Central memory CD4-positive, alpha-beta T cell (primary cell): ENCODE measurements at regions not wholly inside any gene's neighbourhood (a gene's known extent, or its start where the extent isn't known, plus 50 kb on each side); places are given as distances from the start of the nearest gene placed in this dataset.

Experiments
- DNase-seq: peaks from one replicate; pipeline ENCODE4 v3.0.0; 2022

DNA sequence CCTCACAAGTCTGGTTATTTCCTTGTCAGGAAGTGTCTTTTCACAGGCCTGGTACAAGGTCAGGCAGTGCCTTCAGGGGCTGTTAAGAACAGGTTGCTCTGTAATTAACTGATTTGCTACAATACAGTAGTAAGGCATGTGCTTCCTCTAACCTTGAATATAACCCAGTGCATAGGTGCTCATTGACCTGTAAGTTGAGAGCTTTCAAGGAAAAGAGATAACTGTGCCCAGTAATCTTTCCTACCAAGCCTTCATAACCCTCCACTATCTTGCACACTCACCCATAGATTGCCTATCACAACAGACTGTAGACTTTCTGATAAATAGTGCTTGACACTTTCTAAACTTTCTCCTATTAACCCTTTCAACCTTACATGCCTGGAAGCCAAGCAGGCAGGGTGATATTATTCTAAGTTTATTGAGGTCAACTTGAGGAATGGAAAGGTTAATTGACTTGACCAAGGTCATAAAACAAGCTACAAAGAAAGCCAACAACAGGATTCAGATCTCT, 148.1 kb downstream of the PPARGC1A start:
- DNase-seq = no peak

DNA sequence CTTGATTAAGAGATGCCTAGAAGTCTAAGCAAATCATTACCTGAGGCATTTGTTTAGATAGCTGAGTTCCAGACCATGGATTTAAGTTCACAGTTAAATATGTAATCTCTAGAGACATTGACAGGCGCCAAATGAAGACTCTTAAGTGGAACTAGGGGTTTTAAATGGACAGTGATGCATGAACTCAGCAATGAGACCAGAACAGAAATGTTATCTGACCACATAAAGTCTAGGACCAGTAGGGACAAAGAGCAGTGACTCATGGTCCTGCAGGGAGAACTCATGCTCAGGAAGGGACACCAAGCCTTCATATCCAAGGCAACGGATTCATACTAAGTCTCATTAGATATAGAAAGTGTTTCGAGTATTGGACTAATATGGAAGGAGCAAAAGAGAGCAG, 152.3 kb downstream of the PPARGC1A start:
- DNase-seq = no peak

GRCh38 chr4:23736466-23736865, 153.4 kb downstream of the PPARGC1A start:
- no peak for DNase-seq

GRCh38 chr4:23734000-23734399, 155.8 kb downstream of the PPARGC1A start:
- no peak for DNase-seq

GRCh38 chr4:23733476-23733875, 156.4 kb downstream of the PPARGC1A start:
- DNase-seq = no peak

DNA sequence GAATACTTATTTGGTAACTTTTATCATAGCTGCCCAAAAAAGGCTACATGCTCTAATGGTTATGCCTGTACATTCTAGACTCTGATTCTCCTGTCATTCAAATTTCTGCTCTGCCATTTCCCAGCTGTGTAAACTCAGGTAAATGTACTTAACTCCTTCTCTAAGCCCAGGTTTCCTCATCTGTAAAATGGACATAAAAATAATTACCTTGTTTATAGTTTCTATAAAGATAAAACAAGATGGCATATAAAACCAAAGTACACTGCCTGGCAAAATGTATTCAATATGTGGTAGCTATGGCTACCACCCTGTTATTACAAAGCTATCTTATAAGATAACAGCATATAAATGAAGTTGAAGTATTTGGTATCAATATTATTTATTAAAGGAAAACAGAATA, 158.8 kb downstream of the PPARGC1A start:
- no peak for DNase-seq

DNA sequence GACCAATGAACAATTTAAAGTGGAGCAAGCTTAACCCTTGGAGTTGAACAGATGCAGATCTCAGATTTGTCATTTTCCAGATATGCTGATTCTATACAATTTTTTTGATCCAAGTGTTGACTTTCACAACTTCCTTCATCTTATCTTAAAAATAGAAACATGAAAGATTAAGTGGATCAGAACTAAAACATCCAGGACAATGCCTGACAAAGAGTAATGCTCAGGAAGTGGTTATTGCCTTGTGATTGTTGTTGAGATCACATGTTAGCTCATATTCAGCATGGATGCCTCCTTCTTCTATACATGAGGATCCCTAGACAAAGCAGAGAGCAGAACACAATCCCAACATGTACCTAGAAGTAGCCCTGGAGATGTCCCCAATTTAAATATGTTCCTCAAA, 160.9 kb downstream of the PPARGC1A start:
- no peak for DNase-seq

GRCh38 chr4:23728393-23728792, 161.5 kb downstream of the PPARGC1A start:
- DNase-seq = no peak

- DNase-seq = no peak
Observed at GRCh38 chr4:23720556-23720955, 169.3 kb downstream of the PPARGC1A start.

- no peak for DNase-seq
Observed at GRCh38 chr4:23718435-23718834, 171.4 kb downstream of the PPARGC1A start.

DNA sequence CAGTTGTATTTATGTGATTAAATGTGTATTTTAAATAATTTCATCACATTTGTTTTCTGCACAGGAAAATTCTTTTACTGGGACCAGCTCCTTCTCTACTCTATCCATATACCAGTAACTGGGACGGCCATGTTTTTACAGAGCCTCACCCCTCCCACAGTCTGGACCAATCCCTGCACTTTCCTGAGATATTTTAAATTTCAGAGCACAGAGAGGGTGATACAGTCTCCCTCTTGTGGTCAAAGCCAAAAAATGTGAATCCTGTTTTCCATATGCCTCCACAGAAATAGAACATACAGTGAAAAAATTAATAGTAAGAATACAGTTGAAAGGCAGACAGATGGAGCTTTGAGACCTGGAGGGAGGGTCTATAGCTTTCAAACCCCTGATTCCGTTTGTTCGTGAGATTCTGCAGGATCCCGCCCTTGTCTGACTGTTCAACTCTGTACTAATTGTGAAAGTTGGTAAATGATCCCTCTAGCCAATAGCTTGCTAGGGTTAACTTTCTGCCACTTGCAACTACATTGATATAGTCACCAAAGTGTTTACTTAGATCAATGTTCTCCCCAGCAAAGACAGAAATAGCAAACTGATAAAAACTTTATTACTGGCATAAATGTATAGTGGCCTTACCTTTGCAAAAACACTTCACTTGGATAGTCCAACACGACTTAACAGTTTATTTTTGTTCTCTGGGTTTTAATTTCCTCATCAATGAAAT, 172.2 kb downstream of the PPARGC1A start:
- DNase-seq = no peak

DNA sequence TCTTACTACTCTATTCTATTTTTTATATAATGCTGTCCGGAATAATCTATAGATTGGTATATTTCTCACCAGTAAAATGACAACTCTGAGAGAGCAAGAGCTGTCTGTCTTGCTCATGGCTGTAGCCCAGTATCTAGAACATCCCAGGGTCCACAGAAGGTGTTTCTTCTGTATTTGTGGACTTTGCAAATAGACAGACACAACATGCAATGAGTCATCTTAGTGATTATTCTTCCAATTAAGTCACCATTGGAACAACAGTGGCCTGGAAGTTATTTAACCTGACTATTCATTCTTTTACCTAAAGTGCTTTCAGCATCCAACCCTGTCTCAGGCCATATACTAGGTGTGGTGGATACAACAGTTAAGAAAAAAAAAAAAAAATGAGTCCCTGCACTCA, 179.5 kb downstream of the PPARGC1A start:
- DNase-seq = no peak

DNA sequence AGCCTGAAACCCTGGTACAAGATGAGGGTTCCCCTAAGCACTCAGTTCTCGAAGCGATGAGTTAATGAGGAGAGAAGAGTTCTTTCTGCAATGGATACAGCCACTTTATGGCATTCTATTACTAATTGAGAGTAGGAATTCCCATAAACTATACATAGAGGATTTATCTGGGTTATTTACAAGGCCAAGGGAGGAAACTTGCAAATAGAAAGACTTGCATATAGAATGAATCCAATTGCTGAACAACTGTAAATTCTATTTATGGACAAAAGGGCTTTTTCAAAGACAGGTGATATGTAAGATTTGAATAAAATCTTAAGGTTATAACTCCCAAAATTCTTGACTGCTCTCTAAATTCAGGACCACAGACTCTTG, 182.2 kb downstream of the PPARGC1A start:
- no peak for DNase-seq

- no peak for DNase-seq
Observed at GRCh38 chr4:23706972-23707651, 182.7 kb downstream of the PPARGC1A start.

DNA sequence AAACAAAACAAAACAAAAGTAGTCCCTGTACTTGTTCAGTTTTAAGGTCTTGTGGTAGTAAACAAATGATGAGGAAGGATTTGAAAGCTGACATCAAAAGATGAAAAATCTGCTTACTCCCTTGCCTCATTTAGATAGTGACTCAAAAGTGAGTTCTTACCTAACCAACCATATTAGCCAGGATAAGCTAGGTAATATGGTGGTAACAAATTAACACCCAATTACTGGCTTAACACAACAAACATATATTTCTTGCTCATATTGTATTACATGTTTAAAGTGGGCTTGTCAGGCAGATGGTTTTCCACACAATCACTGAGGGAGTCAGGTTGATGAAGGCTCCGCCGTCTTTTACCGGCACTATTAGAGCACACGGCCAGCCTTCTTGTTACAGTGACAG, 189.7 kb downstream of the PPARGC1A start:
- no peak for DNase-seq

GRCh38 chr4:23697722-23698121, 192.1 kb downstream of the PPARGC1A start:
- no peak for DNase-seq

DNA sequence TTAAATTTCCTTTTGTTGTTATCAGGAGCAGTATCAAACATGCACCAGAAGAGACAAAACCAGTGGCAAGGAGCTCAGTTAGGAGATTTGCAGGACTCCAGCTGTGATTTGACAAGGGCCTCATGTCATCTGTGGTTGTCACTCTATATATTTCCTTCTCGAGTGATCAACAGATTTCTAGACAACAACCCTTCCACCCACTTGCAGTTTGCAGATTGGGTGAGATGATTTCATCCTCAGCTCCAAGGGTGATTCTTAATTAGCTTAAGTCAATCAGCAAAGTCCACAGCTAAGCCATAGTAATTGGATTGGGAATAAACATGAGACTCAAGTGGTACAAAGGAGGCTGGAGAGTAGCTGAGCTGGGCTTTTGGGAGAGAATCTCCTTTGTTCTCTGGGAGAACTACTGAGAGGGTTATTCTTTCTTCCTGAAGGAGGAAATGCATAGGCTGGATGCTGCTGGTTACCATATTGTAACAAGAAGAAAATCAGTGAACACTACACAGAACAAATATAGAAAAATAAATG, 192.8 kb downstream of the PPARGC1A start:
- DNase-seq = no peak

- no peak for DNase-seq
Observed at GRCh38 chr4:23686169-23686897, 203.5 kb downstream of the PPARGC1A start.

DNA sequence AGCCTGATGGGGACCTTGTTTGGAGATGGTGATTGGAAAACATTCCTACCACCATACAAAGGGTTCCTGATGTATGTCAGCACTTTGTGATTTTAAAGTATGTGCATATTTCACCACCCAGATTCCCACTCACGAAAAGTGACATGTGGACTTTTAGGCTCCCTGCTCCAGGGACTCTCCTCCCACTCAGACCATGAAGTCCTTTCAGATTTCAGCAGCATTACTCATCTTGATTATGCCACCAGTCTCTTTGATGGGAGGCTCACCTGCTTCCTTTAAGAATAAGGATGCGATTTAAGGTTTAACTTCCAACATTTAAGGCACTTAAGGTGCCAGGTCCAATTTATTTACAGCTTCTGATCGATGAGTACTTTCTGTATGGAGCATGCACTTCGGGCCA, 204.4 kb downstream of the PPARGC1A start:
- no peak for DNase-seq

DNA sequence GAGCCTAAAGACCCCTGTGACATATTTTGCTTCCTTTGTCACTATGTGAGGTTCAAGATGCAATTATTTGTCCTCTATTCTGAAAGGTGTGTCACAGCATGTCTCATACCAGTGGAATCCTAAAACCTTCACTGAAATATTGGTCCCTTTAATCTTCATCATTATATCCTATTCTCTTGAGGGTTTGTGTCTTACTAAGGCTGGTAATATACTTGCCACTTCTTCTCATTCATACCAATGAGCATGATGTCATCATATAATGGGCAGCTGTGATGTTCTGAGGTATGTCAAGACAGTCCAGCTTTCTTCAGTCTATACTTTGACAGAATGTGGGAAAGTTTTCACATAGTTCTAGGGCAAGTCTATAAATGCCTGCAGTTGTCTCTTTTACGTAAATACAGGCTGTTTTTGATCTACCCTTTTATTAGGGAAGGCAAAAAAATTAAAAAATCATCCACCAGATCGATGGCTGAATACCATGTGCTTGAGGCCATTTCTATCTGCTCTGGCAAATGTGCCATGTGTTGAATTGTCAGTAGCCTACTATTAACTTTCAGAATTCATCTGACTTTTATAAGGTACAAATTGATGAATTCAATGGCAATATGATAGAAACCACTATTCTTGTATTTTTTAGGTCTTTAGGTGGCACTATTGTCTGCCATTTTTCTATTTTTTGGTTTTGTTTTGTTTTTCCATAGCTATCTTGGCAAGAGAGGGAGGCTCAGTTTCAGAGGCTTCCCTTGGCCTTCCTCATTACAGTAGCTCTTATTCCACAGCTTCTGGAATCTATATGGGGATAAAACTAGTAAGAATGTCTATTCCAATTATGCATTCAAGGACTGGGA, 209.0 kb downstream of the PPARGC1A start:
- DNase-seq = no peak

GRCh38 chr4:23674694-23675093, 215.2 kb downstream of the PPARGC1A start:
- no peak for DNase-seq

- no peak for DNase-seq
Observed at GRCh38 chr4:23667659-23668058, 222.2 kb downstream of the PPARGC1A start.

DNA sequence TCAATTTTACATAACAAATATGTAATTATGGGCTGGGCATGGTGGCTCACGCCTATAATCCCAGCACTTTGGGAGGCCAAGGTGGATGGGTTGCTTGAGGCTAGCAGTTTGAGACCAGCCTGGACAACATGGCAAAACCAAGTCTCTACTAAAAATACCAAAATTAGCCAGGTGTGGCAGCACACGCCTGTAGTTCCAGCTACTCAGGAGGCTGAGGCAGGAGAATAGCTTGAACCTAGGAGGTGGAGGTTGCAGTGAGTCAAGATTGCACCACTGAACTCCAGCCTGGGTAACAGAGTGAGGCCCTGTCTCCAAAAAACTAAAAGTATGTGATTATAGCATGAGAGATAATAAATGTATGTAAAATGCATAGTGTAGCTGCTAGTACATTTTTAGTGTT, 229.0 kb downstream of the PPARGC1A start:
- DNase-seq = no peak
